ENCODE measurements at regions not wholly inside any gene's neighbourhood (a gene's known extent, or its start where the extent isn't known, plus 50 kb on each side); places are given as distances from the start of the nearest gene placed in this dataset.

GRCh38 chr12:84685379-84685778 is 227.2 kb downstream of the SLC6A15 start:
- DNase-seq (no peak), ATAC-seq (ENCODE audit: poor library complexity) (no peak)
- no peak overlapping the region for H3K27ac ChIP-seq (ENCODE audit: low read depth in 1 of 2, low read length in 2 of 2)
- intact Hi-C loops (cut with DNase I, micrococcal nuclease), result no loop called here
- Mint-ChIP-seq H3K4me1 (ENCODE audit: low read depth) (no peaks in the 10 kb centered on the region), H3K27ac (no peak overlapping the region), H3K36me3 (ENCODE audit: low read depth) (no peaks in the 10 kb centered on the region), H3K27me3 (no peaks in the 10 kb centered on the region), H3K9me3 (no peaks in the 10 kb centered on the region), H3K4me3 (no peak overlapping the region)
- H3K9me3 ChIP-seq (ENCODE audit: control insufficient read depth in 1 of 2, insufficient read depth in 1 of 2, low read length in 2 of 2), result no peaks in the 10 kb centered on the region
- CTCF ChIA-PET, result no interaction called here
- H3K4me3 ChIP-seq (ENCODE audit: low read length), result no peak overlapping the region
- no peaks in the 10 kb centered on the region for H3K27me3 ChIP-seq (ENCODE audit: control insufficient read depth in 1 of 2, insufficient read depth in 2 of 2, low read length in 2 of 2)
- H3K4me1 ChIP-seq (ENCODE audit: insufficient read depth, low read length), result no peaks in the 10 kb centered on the region
- no peak for TF ChIP-seq CTCF (IDR thresholded peaks at IDR 0.05)
- H3K36me3 ChIP-seq (ENCODE audit: insufficient read depth, low read length), result no peaks in the 10 kb centered on the region
- POLR2A ChIA-PET, result no interaction called here

- ChIA-PET CTCF (no interaction called here), POLR2A (no interaction called here)
- Histone ChIP-seq H3K9me3 (ENCODE audit: control insufficient read depth in 1 of 2, insufficient read depth in 1 of 2, low read length in 2 of 2) (peaks cover 0 to 4% of the 10 kb centered on the region in 2 experiments), H3K27me3 (ENCODE audit: control insufficient read depth in 1 of 2, insufficient read depth in 2 of 2, low read length in 2 of 2) (no peaks in the 10 kb centered on the region), H3K36me3 (ENCODE audit: insufficient read depth, low read length) (no peaks in the 10 kb centered on the region), H3K4me1 (ENCODE audit: insufficient read depth, low read length) (no peaks in the 10 kb centered on the region), H3K4me3 (ENCODE audit: low read length) (no peak overlapping the region), H3K27ac (ENCODE audit: low read depth in 1 of 2, low read length in 2 of 2) (no peak overlapping the region)
- no peak for TF ChIP-seq CTCF (IDR thresholded peaks at IDR 0.05)
- Mint-ChIP-seq H3K27me3 (no peaks in the 10 kb centered on the region), H3K4me3 (no peak overlapping the region), H3K9me3 (no peaks in the 10 kb centered on the region), H3K27ac (no peak overlapping the region), H3K36me3 (ENCODE audit: low read depth) (no peaks in the 10 kb centered on the region), H3K4me1 (ENCODE audit: low read depth) (no peaks in the 10 kb centered on the region)
- no peak for DNase-seq
- no peak for ATAC-seq (ENCODE audit: poor library complexity)
- intact Hi-C loops (cut with DNase I, micrococcal nuclease), result no loop called here
Measured at GRCh38 chr12:84676787-84677186, 235.8 kb downstream of the SLC6A15 start.

- no peak for TF ChIP-seq CTCF (IDR thresholded peaks at IDR 0.05)
- no peaks in the 10 kb centered on the region for H3K36me3 ChIP-seq (ENCODE audit: insufficient read depth, low read length)
- H3K27ac ChIP-seq (ENCODE audit: low read depth in 1 of 2, low read length in 2 of 2), result no peak overlapping the region
- no peaks in the 10 kb centered on the region for H3K36me3 Mint-ChIP-seq (ENCODE audit: low read depth)
- no peaks in the 10 kb centered on the region for H3K9me3 Mint-ChIP-seq
- DNase-seq, result no peak
- ATAC-seq (ENCODE audit: poor library complexity), result no peak
- no peaks in the 10 kb centered on the region for H3K4me1 Mint-ChIP-seq (ENCODE audit: low read depth)
- ChIA-PET POLR2A (no interaction called here), CTCF (no interaction called here)
- H3K4me1 ChIP-seq (ENCODE audit: insufficient read depth, low read length), result no peaks in the 10 kb centered on the region
- H3K27me3 Mint-ChIP-seq, result no peaks in the 10 kb centered on the region
- intact Hi-C loops (cut with DNase I, micrococcal nuclease), result no loop called here
- H3K9me3 ChIP-seq (ENCODE audit: control insufficient read depth in 1 of 2, insufficient read depth in 1 of 2, low read length in 2 of 2), result no peaks in the 10 kb centered on the region
- H3K27ac Mint-ChIP-seq, result no peak overlapping the region
- H3K4me3 Mint-ChIP-seq, result no peak overlapping the region
- H3K27me3 ChIP-seq (ENCODE audit: control insufficient read depth in 1 of 2, insufficient read depth in 2 of 2, low read length in 2 of 2), result no peaks in the 10 kb centered on the region
- H3K4me3 ChIP-seq (ENCODE audit: low read length), result no peak overlapping the region
Measured at GRCh38 chr12:84661786-84662185, 250.8 kb downstream of the SLC6A15 start.

Data from CD4-positive, alpha-beta T cell (primary cell).